ENCODE measurements at regions not wholly inside any gene's neighbourhood (a gene's known extent, or its start where the extent isn't known, plus 50 kb on each side); places are given as distances from the start of the nearest gene placed in this dataset.

GRCh38 chr10:43949351-43949750 is 300.7 kb upstream of the ZNF32 start:
- no peaks in the 10 kb centered on the region for H3K23me2 ChIP-seq (ENCODE audit: low read depth, low read length)
- H3K56ac ChIP-seq (replicated peaks; ENCODE audit: insufficient read length, low read depth, low read length), result no peak overlapping the region
- no peak overlapping the region for H3K9ac ChIP-seq (replicated peaks in 1 of 4; ENCODE audit: extremely low read depth in 1 of 4, low read depth in 3 of 4, low read length in 3 of 4)
- H3K23ac ChIP-seq (ENCODE audit: insufficient read length), result no peak overlapping the region
- H3K27ac ChIP-seq (ENCODE audit: low read depth, low read length), result no peak overlapping the region
- H3K18ac ChIP-seq (ENCODE audit: extremely low read depth, low read length), result no peak overlapping the region
- no peak overlapping the region for H3K4me2 ChIP-seq (ENCODE audit: insufficient read depth in 1 of 2, low read depth in 2 of 2, low read length in 2 of 2)
- H2BK15ac ChIP-seq (ENCODE audit: low read length), result no peak overlapping the region
- H3K4me1 ChIP-seq (replicated peaks in 1 of 4; ENCODE audit: control insufficient read depth in 3 of 4, insufficient read depth in 4 of 4, low read length in 3 of 4), result no peaks in the 10 kb centered on the region
- H3K4me3 ChIP-seq (ENCODE audit: extremely low read depth in 1 of 4, insufficient read depth in 2 of 4, low read depth in 3 of 4, low read length in 4 of 4), result no peak overlapping the region
- H2BK12ac ChIP-seq (ENCODE audit: low read depth, low read length), result no peak overlapping the region
- TF ChIP-seq SIN3A (conservative IDR thresholded peaks at IDR 0.05 in 1 of 2, IDR thresholded peaks at IDR 0.05 in 1 of 2; ENCODE audit: low read depth in 1 of 2, low read length in 2 of 2) (no peak), SRF (IDR thresholded peaks at IDR 0.05; ENCODE audit: low read depth, low read length) (no peak), YY1 (IDR thresholded peaks at IDR 0.05; ENCODE audit: low read depth, low read length) (no peak), EZH2 (IDR thresholded peaks at IDR 0.05; ENCODE audit: low read depth, low read length, severe bottlenecking) (no peak), TBP (IDR thresholded peaks at IDR 0.05; ENCODE audit: low read depth, low read length) (no peak), E2F6 (IDR thresholded peaks at IDR 0.05) (no peak), CBX8 (IDR thresholded peaks at IDR 0.05; ENCODE audit: borderline replicate concordance, low read depth, low read length) (no peak)
- H4K8ac ChIP-seq (ENCODE audit: extremely low read depth, insufficient read depth, low read length), result no peak overlapping the region
- H4K20me1 ChIP-seq (replicated peaks in 1 of 2; ENCODE audit: control insufficient read depth in 1 of 2, insufficient read depth in 2 of 2, low read length in 2 of 2), result no peaks in the 10 kb centered on the region
- no peak overlapping the region for H4K91ac ChIP-seq (replicated peaks; ENCODE audit: insufficient read length, low read length)
- H2BK120ac ChIP-seq (replicated peaks; ENCODE audit: low read depth, low read length), result no peak overlapping the region
- H3K36me3 ChIP-seq (ENCODE audit: control insufficient read depth in 2 of 4, insufficient read depth in 4 of 4, low read length in 3 of 4), result no peaks in the 10 kb centered on the region
- no peak overlapping the region for H3K14ac ChIP-seq (ENCODE audit: insufficient read length)
- 0 out of 4 replicates have a peak, but pooled peaks cover 0 to 2% of the 10 kb centered on the region in 2 experiments for H3K9me3 ChIP-seq (ENCODE audit: insufficient read depth in 2 of 2, low read depth in 1 of 2, low read length in 1 of 2)
- H3K4ac ChIP-seq (replicated peaks; ENCODE audit: insufficient read length, low read depth, low read length), result no peak overlapping the region
- 82% methylated on average over 4 of the region's 4 CpGs; no CpG with 5 or more reads in 1 of the 2 experiments for WGBS, 2 experiments (ENCODE audit: extremely low coverage in 1 of 2, insufficient coverage in 1 of 2, insufficient read length in 1 of 2, insufficient replicate concordance in 2 of 2, low coverage in 1 of 2, low lambda C conversion rate in 2 of 2, missing lambda C conversion rate in 1 of 2)
- H2BK5ac ChIP-seq (ENCODE audit: low read depth, low read length), result no peak overlapping the region
- H3K79me2 ChIP-seq (ENCODE audit: control insufficient read depth in 1 of 2, insufficient read depth in 2 of 2, low read length in 2 of 2), result no peaks in the 10 kb centered on the region
- H3K27me3 ChIP-seq (replicated peaks in 1 of 4; ENCODE audit: control insufficient read depth in 3 of 4, extremely low read depth in 1 of 4, insufficient read depth in 3 of 4, low read length in 3 of 4), result no peaks in the 10 kb centered on the region
- H2BK20ac ChIP-seq (ENCODE audit: low read length), result no peak overlapping the region
- H4K5ac ChIP-seq (ENCODE audit: insufficient read length, low read depth, low read length), result no peak overlapping the region
- H2AK5ac ChIP-seq (ENCODE audit: low read depth, low read length), result no peak overlapping the region
- CTCF ChIA-PET (ENCODE audit: partially characterized antibody), result no interaction called here
- DNase-seq (ENCODE audit: low read depth in 1 of 2, low spot score in 2 of 2) (no peak), FAIRE-seq (no peak)
- H2AFZ ChIP-seq (ENCODE audit: low read length), result no peak overlapping the region
- POLR2A ChIA-PET (ENCODE audit: partially characterized antibody), result no interaction called here
- H3K79me1 ChIP-seq (ENCODE audit: low read depth, low read length), result no peaks in the 10 kb centered on the region

Data from H1 (cell line).